Uterus (tissue), 2 donors: ENCODE measurements at regions not wholly inside any gene's neighbourhood (a gene's known extent, or its start where the extent isn't known, plus 50 kb on each side); places are given as distances from the start of the nearest gene placed in this dataset.

Source experiments
- CTCF ChIP-seq, 4 experiments: fragments of 200-600 bp in 2 of 4; fragments of 450-650 bp in 2 of 4; sonication (generic) in 2 of 4; IDR thresholded peaks; one replicate each; pipeline ENCODE4 v1.5.1; 2016 to 2019; ENCODE audit warnings: antibody characterized with exemption in 4 of 4, mild to moderate bottlenecking in 2 of 4, moderate library complexity in 1 of 4
- POLR2A ChIP-seq, 2 donors: fragments of 450-650 bp; IDR thresholded peaks; one replicate each; pipeline ENCODE4 v1.6.1; 2016; ENCODE audit warnings: antibody characterized with exemption in 2 of 2, mild to moderate bottlenecking in 1 of 2, moderate library complexity in 1 of 2

GRCh38 chr11:81484196-81484595 lies 1249.5 kb downstream of the FAM181B start:
- no peak for TF ChIP-seq CTCF (IDR thresholded peaks at IDR 0.05)
- TF ChIP-seq POLR2A (IDR thresholded peaks at IDR 0.05) = no peak
